ENCODE measurements at regions not wholly inside any gene's neighbourhood (a gene's known extent, or its start where the extent isn't known, plus 50 kb on each side); places are given as distances from the start of the nearest gene placed in this dataset.
A peak's percentile ranks its signal among the peaks of the same experiment; 100 is the strongest.
"Not testable (repeated sequence)": the region's sequence is repeated elsewhere in the genome, so short reads cannot be mapped to it uniquely, and the experiment has no call there.

DNA sequence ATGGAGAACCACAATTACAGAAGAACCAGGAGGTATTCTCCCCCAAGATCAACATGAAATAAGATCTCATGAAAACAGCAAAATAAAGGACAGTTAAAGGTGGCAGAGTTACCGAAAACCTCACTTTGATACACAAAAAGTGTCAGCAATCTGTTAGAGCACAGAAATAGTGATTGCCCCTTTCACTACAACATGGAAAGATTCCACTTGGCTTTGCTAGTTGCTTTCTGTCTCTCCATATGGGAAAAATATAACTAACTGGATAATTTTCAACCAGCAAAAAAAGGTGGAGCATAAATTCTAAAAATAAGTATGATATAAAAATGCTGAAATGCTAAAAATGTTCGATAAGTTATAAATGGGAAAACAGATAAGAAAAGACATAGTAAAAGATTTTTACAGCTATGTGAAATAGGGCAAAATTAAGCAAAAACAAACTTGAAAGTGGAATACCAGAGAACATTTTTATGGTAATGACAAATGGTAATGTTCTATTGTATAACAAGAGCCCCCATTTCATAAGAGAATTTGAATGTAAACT lies 90.2 kb downstream of the GPR85 start:
- TF ChIP-seq TAF1 (IDR thresholded peaks at IDR 0.05; ENCODE audit: borderline replicate concordance, low read depth, low read length) (no peak), POLR2AphosphoS5 (IDR thresholded peaks at IDR 0.05; ENCODE audit: low read depth, low read length) (no peak), POLR2A (IDR thresholded peaks at IDR 0.05; ENCODE audit: low read depth, low read length) (no peak)
- DNase-seq (ENCODE audit: insufficient read length) (no peak), FAIRE-seq (no peak)

DNA sequence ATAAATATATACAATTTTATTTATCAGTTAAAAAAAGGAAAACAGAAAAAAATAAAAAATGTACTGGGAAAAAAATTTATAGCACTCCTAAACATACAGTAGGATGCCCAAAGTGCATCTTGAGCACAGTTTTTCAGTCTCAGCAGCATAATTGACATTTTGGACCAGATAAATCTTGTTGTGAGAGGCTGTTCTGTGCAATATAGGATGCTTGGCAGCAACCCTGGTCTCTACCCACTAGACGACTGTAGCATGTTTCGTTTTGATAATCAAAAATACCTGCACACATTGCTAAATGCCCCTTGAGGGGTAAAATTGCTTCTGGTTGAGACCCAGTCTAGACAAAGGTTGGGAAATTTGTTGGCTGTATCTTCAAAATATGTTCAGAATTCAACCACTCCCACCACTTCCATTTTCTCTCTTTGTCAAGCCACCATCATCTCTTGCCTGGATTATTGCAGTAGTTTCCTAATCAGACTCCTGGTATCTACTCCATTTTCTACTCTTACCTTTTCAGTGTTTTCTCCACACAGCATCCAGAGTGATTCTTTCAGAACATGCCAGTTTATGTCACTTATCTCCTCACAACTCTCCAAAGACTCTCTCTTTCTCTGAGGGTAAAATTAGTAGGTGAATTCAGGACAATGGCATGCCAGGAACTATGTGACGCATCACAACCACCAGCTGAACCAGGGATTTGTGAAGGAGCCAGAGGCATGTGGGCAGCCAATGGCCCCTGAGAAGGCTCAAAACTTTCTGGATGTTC lies 91.4 kb downstream of the GPR85 start:
- DNase-seq (ENCODE audit: insufficient read length): no peak
- no peak for TF ChIP-seq TAF1 (IDR thresholded peaks at IDR 0.05; ENCODE audit: borderline replicate concordance, low read depth, low read length)
- TF ChIP-seq POLR2AphosphoS5 (IDR thresholded peaks at IDR 0.05; ENCODE audit: low read depth, low read length): no peak
- no peak for TF ChIP-seq POLR2A (IDR thresholded peaks at IDR 0.05; ENCODE audit: low read depth, low read length)
- no peak for FAIRE-seq

DNA sequence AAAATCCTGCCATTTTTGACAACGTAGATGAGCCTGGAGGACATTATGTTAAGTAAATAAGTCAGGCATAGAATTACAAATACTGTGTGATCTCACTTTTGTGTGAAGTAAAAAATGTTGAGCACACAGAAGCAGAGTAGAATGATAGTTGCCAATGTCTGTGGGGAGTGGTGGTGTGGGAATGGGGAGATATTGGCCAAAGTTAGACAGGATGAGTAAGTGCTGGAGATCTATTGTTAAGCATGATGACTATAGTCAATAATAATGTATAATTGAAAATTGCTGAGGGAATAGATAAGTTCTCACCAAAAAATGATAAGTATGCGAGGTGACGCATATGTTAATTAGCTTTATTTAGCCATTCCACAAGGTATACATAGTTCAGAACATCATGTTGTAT lies 92.0 kb downstream of the GPR85 start:
- TF ChIP-seq POLR2AphosphoS5 (IDR thresholded peaks at IDR 0.05; ENCODE audit: low read depth, low read length) (no peak), POLR2A (IDR thresholded peaks at IDR 0.05; ENCODE audit: low read depth, low read length) (no peak), TAF1 (IDR thresholded peaks at IDR 0.05; ENCODE audit: borderline replicate concordance, low read depth, low read length) (no peak)
- DNase-seq (ENCODE audit: insufficient read length) (no peak), FAIRE-seq (no peak)

GRCh38 chr7:112990624-112991023 lies 96.0 kb downstream of the GPR85 start:
- FAIRE-seq: peak; percentile 53
- DNase-seq (ENCODE audit: insufficient read length): no peak
- TF ChIP-seq POLR2A (IDR thresholded peaks at IDR 0.05; ENCODE audit: low read depth, low read length): no peak
- no peak for TF ChIP-seq POLR2AphosphoS5 (IDR thresholded peaks at IDR 0.05; ENCODE audit: low read depth, low read length)
- TF ChIP-seq TAF1 (IDR thresholded peaks at IDR 0.05; ENCODE audit: borderline replicate concordance, low read depth, low read length): no peak

- FAIRE-seq (no peak), DNase-seq (ENCODE audit: insufficient read length) (no peak)
- TF ChIP-seq POLR2A (IDR thresholded peaks at IDR 0.05; ENCODE audit: low read depth, low read length) (no peak), TAF1 (IDR thresholded peaks at IDR 0.05; ENCODE audit: borderline replicate concordance, low read depth, low read length) (no peak), POLR2AphosphoS5 (IDR thresholded peaks at IDR 0.05; ENCODE audit: low read depth, low read length) (no peak)
Measured at GRCh38 chr7:112989531-112989930, 97.1 kb downstream of the GPR85 start.

- DNase-seq (ENCODE audit: insufficient read length) (no peak), FAIRE-seq (no peak)
- TF ChIP-seq POLR2A (IDR thresholded peaks at IDR 0.05; ENCODE audit: low read depth, low read length) (no peak), TAF1 (IDR thresholded peaks at IDR 0.05; ENCODE audit: borderline replicate concordance, low read depth, low read length) (no peak), POLR2AphosphoS5 (IDR thresholded peaks at IDR 0.05; ENCODE audit: low read depth, low read length) (no peak)
Measured at GRCh38 chr7:112987171-112987570, 99.5 kb downstream of the GPR85 start.

GRCh38 chr7:112986256-112987031 lies 100.2 kb downstream of the GPR85 start:
- TF ChIP-seq POLR2AphosphoS5 (IDR thresholded peaks at IDR 0.05; ENCODE audit: low read depth, low read length) (no peak), POLR2A (IDR thresholded peaks at IDR 0.05; ENCODE audit: low read depth, low read length) (no peak), TAF1 (IDR thresholded peaks at IDR 0.05; ENCODE audit: borderline replicate concordance, low read depth, low read length) (no peak)
- DNase-seq (ENCODE audit: insufficient read length) (no peak), FAIRE-seq (no peak)

- DNase-seq (ENCODE audit: insufficient read length) (no peak), FAIRE-seq (no peak)
- no peak for TF ChIP-seq POLR2AphosphoS5 (IDR thresholded peaks at IDR 0.05; ENCODE audit: low read depth, low read length)
- TF ChIP-seq POLR2A (IDR thresholded peaks at IDR 0.05; ENCODE audit: low read depth, low read length): no peak
- no peak for TF ChIP-seq TAF1 (IDR thresholded peaks at IDR 0.05; ENCODE audit: borderline replicate concordance, low read depth, low read length)
Measured at GRCh38 chr7:112985377-112985987, 101.1 kb downstream of the GPR85 start.

- TF ChIP-seq POLR2A (IDR thresholded peaks at IDR 0.05; ENCODE audit: low read depth, low read length) (no peak), POLR2AphosphoS5 (IDR thresholded peaks at IDR 0.05; ENCODE audit: low read depth, low read length) (no peak), TAF1 (IDR thresholded peaks at IDR 0.05; ENCODE audit: borderline replicate concordance, low read depth, low read length) (no peak)
- DNase-seq (ENCODE audit: insufficient read length): no peak
- FAIRE-seq: no peak
Measured at GRCh38 chr7:112982441-112983063, 104.1 kb downstream of the GPR85 start.

GRCh38 chr7:112981966-112982365 lies 104.7 kb downstream of the GPR85 start:
- TF ChIP-seq TAF1 (IDR thresholded peaks at IDR 0.05; ENCODE audit: borderline replicate concordance, low read depth, low read length): no peak
- no peak for TF ChIP-seq POLR2A (IDR thresholded peaks at IDR 0.05; ENCODE audit: low read depth, low read length)
- TF ChIP-seq POLR2AphosphoS5 (IDR thresholded peaks at IDR 0.05; ENCODE audit: low read depth, low read length): no peak
- DNase-seq (ENCODE audit: insufficient read length) (no peak), FAIRE-seq (no peak)

DNA sequence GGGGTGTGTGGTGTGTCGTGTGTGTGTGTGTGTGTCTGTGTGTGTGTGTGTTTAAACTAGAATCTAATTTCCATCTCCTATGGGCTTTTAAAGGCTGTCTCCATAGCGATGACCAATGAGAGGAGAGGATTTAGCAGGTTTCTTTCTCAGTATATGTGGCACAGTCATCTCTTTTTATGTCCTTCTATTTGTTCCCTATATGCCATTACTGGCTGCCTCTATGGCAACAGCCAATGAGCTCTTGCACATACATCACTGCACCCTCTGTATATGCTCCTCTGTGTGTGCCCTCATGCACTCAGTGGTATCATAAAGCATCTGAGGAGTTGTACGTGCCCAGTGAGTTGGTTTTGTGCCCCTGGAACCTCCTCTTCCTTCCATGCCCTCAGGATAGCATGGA lies 107.6 kb downstream of the GPR85 start:
- not testable (repeated sequence) for DNase-seq (ENCODE audit: insufficient read length); FAIRE-seq

DNA sequence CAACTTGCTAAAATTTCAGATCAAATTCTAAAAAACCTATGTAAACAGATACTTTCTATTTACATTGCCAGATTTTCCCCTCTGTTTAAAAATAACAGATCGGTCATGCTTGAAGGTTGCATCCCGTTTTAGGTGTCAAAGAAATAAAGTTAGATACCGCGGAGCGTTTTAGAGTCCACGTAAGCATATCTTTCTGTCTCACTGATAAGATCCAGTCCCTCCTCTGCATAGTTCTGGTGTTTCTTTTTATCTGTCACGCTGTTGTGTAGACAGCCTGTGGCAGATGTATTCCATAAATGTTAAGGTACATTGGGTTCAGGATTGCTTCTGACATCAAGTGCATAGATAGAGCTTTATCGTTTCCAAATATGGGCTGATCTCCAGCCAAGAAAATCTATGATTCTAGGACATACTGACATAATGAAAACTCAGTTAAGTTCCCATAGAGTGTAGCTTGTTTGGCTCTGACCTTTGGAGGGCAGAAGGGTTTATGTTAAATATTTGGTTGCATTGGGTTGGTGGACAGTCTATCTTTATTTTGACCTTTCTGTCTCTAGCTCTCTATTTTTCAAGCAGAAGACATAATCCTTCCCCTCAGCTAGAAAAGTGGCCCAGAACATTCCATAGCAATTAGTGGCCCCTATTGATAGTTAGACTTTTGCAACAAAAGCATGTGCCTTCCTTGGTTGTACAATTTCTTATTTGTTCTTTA lies 109.2 kb downstream of the GPR85 start:
- peak; percentile 70 for FAIRE-seq
- DNase-seq (ENCODE audit: insufficient read length): not testable (repeated sequence)
